GM19324 (cell line): ENCODE measurements at regions not wholly inside any gene's neighbourhood (a gene's known extent, or its start where the extent isn't known, plus 50 kb on each side); places are given as distances from the start of the nearest gene placed in this dataset.

Experiments
- ATAC-seq: cut with Tn5 transposase; IDR thresholded peaks from one replicate; pipeline ENCODE4 v1.9.1; 2021; ENCODE audit warnings: mild to moderate bottlenecking, moderate library complexity; ENCODE audit not compliant: unreplicated experiment, low FRiP score

DNA sequence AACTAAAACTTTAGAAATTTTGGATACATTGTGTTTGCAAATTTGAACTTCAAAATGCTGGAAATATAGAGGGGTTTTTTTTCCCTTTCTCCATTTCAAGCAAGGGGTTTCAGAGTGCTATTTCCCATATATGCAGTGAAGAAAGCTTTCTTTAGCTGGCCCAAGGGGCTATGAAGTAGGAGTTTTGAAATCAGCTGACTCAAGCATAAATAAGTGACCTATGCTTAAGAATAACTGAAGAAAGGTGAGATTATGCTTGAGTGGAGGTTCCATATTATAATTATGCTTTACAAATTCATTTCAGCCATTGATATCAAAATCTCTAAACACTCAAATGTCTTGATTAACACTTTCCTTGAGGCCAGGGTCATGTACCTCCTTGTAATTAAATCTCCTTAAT is 51.0 kb upstream of the RBBP8 start:
- no peak for ATAC-seq

DNA sequence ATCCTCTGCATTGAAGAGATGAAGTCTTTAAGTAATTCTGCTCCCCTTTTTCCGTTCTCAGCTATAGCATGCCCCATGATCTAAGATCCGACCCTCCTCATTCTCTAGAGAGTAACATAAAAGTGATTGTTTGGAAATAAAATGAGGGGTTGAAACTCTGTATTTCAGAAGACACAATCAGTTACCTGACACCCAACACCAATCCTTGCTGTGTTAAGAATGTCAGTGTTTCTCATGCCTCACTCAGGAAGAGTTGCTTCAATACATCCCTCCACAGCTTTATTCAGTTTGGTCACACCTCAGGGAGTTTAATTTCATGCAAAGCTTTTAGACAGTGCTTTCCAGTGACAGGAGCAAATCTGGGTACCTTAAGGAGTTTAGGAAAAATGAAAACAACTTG is 49.9 kb upstream of the RBBP8 start:
- ATAC-seq = no peak
